Esophagus squamous epithelium (tissue), 4 donors: ENCODE measurements at regions not wholly inside any gene's neighbourhood (a gene's known extent, or its start where the extent isn't known, plus 50 kb on each side); places are given as distances from the start of the nearest gene placed in this dataset.

ENCODE experiments used
- CTCF ChIP-seq, 6 experiments: fragments of 450-650 bp in 4 of 6; fragments of 200-600 bp in 2 of 6; sonication (generic) in 2 of 6; IDR thresholded peaks; one replicate each; pipeline ENCODE4 v1.5.1; 2016 to 2019; ENCODE audit warnings: antibody characterized with exemption in 6 of 6, mild to moderate bottlenecking in 4 of 6, moderate library complexity in 4 of 6
- POLR2A ChIP-seq, 4 donors: fragments of 450-650 bp; IDR thresholded peaks; one replicate each; pipeline ENCODE4 v1.6.1; 2017; ENCODE audit warnings: antibody characterized with exemption in 4 of 4, mild to moderate bottlenecking in 4 of 4, moderate library complexity in 3 of 4

- TF ChIP-seq CTCF (IDR thresholded peaks at IDR 0.05) (peak in 1 of 6 experiments; percentile 17), POLR2A (IDR thresholded peaks at IDR 0.05) (no peak)
These were observed 203.4 kb downstream of the KIF26A start for GRCh38 chr14:104341532-104342434.
